ENCODE measurements at regions not wholly inside any gene's neighbourhood (a gene's known extent, or its start where the extent isn't known, plus 50 kb on each side); places are given as distances from the start of the nearest gene placed in this dataset.

DNA sequence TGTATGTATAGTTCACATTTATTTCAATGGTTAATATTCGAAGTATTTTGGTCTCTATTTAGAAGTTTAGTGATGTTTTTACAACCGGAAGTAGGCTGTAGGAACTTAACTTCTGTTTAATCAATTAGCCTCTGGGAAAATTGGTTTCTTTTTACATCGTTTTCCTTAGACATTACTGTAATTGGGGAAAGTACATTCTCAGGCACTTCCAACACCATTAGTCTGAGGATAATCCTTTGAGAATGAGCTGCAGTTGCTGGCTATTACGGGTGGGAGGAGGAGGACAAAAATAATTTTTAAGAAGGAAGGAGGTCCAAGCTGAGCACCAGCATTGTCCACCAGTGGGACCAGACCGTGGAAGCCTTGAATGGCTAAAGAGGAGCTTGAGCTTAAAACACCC is 70.4 kb upstream of the ST3GAL5 start:
- TF ChIP-seq POLR2A (IDR thresholded peaks at IDR 0.05) (no peak), POLR2AphosphoS5 (IDR thresholded peaks at IDR 0.05) (no peak)
- TF ChIP-seq, protein P1, sequence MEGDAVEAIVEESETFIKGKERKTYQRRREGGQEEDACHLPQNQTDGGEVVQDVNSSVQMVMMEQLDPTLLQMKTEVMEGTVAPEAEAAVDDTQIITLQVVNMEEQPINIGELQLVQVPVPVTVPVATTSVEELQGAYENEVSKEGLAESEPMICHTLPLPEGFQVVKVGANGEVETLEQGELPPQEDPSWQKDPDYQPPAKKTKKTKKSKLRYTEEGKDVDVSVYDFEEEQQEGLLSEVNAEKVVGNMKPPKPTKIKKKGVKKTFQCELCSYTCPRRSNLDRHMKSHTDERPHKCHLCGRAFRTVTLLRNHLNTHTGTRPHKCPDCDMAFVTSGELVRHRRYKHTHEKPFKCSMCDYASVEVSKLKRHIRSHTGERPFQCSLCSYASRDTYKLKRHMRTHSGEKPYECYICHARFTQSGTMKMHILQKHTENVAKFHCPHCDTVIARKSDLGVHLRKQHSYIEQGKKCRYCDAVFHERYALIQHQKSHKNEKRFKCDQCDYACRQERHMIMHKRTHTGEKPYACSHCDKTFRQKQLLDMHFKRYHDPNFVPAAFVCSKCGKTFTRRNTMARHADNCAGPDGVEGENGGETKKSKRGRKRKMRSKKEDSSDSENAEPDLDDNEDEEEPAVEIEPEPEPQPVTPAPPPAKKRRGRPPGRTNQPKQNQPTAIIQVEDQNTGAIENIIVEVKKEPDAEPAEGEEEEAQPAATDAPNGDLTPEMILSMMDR (IDR thresholded peaks at IDR 0.05): no peak

Measured in suprapubic skin (tissue), 4 donors.